GM10266 (cell line): ENCODE measurements at regions not wholly inside any gene's neighbourhood (a gene's known extent, or its start where the extent isn't known, plus 50 kb on each side); places are given as distances from the start of the nearest gene placed in this dataset.

Experiments
- DNase-seq: peaks from one replicate; pipeline ENCODE4 v3.0.0; 2012; ENCODE audit errors: extremely low spot score
- CTCF ChIP-seq: IDR thresholded peaks from 2 replicates; pipeline ENCODE4 v1.5.1; 2012; ENCODE audit warnings: mild to moderate bottlenecking, low read depth; ENCODE audit not compliant: control insufficient read depth, insufficient read depth; ENCODE audit errors: missing control alignments

- DNase-seq, result no peak
- no peak for TF ChIP-seq CTCF
Measured at GRCh38 chr13:82719987-82720386, 1162.3 kb downstream of the SLITRK1 start.

GRCh38 chr13:82717249-82717648 lies 1165.0 kb downstream of the SLITRK1 start:
- DNase-seq, result no peak

DNA sequence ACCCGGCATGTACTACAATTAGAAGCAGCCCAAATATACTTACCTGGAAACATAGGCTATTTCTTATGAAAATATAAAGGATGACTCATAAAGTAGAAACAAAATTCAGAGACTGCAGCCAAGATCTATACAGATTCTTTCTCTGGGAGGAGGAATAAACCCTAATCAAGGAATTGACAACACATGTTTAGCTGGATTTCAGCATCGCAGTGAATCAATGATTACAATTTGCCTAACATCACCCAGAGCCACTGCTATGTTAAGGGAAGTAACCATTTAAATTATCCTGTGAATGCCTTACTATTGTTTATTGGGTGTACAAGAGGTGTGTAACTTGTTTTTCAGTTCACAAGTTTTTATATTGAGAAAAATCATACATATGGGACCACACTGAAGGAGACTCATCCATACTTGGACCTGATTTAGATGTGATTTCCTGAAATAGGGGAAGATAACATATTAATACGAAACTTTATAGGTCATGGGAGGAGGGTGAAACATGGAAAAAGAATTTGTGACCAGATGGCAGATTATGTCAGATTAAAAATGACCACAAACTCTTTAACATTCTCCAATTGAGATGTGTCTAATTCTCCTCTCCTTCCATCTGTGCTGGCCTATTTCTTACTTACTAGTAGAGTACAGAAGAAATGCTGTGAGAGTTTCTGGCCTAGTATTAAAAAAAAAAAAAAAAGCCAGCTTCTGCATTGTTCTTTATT lies 1168.4 kb downstream of the SLITRK1 start:
- no peak for DNase-seq
- no peak for TF ChIP-seq CTCF

More at GRCh38 chr13:82717249-82717648, 1165.0 kb downstream of the SLITRK1 start:
- TF ChIP-seq CTCF, result no peak

DNA sequence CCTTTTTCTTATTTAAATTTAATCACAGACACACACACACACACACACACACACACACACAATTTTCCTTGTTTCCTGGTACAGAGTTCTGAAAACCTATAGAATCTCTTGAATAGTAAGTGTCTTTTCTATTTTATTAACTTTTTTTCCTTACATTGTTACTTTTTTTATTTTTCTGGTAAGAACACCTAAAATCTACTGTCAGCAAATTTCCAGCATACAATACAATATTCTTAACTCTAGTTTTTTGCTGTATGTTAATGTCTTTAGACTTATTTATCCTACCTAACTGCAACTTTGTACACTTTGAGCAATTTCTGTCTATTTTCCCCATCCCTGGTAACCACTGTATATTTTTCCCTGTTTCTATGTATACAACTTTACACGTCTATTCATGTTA lies 1179.8 kb downstream of the SLITRK1 start:
- no peak for DNase-seq
- no peak for TF ChIP-seq CTCF

DNA sequence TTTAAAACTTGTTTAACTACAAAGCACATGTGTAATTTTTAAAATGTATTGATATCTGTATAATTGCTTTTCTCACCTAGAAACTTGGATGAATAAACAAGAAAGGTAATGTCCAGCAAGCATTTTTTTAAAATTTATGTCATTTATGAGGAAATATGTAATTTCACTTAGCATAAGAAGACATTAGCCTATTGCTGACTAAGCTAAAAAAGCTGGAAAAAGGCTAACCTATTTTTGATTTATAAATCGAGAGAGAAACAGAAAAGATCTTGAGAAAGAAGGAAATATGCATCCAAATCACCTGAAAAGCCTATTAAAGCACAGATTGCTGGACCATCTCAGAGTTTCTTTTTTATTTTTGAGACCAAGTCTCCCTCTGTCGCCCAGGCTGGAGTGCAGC lies 1181.3 kb downstream of the SLITRK1 start:
- DNase-seq, result no peak
- no peak for TF ChIP-seq CTCF

GRCh38 chr13:82698941-82699340 lies 1183.3 kb downstream of the SLITRK1 start:
- no peak for TF ChIP-seq CTCF
- no peak for DNase-seq

- no peak for DNase-seq
- TF ChIP-seq CTCF, result no peak
Measured at GRCh38 chr13:82698383-82698782, 1183.9 kb downstream of the SLITRK1 start.
